CD4-positive, alpha-beta memory T cell (primary cell): ENCODE measurements at regions not wholly inside any gene's neighbourhood (a gene's known extent, or its start where the extent isn't known, plus 50 kb on each side); places are given as distances from the start of the nearest gene placed in this dataset.

Experiments
- CTCF ChIA-PET: fragments of 350-600 bp; sonication (Branson Sonifier 250); formaldehyde crosslinking; loops from one replicate; lab custom pipeline; 2021; ENCODE audit warnings: inconsistent platforms; ENCODE audit not compliant: partially characterized antibody; lab: Charles Lee
- POLR2A ChIA-PET: fragments of 350-600 bp; sonication (Branson Sonifier 250); formaldehyde crosslinking; loops from one replicate; lab custom pipeline; 2021; ENCODE audit not compliant: partially characterized antibody; lab: Charles Lee
- DNase-seq, 5 donors: peaks; one replicate each; pipeline versions ENCODE4 v3.0.0 to v3.0.0-alpha.2; 2020 to 2022; ENCODE audit warnings: mixed read lengths in 1 of 5
- H3K27ac ChIP-seq: one replicate; pipeline ENCODE4 v1.7.0; 2013; ENCODE audit warnings: low read depth, low read length
- H3K27me3 ChIP-seq: 2 replicates; pipeline ENCODE4 v1.7.0; 2013; ENCODE audit warnings: mild to moderate bottlenecking, low read length, moderate library complexity; ENCODE audit not compliant: insufficient read depth
- H3K36me3 ChIP-seq: 2 replicates; pipeline ENCODE4 v1.7.0; 2013; ENCODE audit warnings: mild to moderate bottlenecking, low read length, moderate library complexity; ENCODE audit not compliant: insufficient read depth
- H3K4me1 ChIP-seq: 2 replicates; pipeline ENCODE4 v1.7.0; 2013; ENCODE audit warnings: mild to moderate bottlenecking, low read length, moderate library complexity; ENCODE audit not compliant: insufficient read depth
- H3K4me3 ChIP-seq, 2 donors: one replicate each; pipeline ENCODE4 v1.7.0; 2013; ENCODE audit warnings: low read length in 2 of 2, mild to moderate bottlenecking in 1 of 2
- H3K9me3 ChIP-seq, 2 donors: one replicate each; pipeline ENCODE4 v1.7.0; 2013; ENCODE audit warnings: low read length in 2 of 2, control low read depth in 1 of 2; ENCODE audit not compliant: control insufficient read depth in 1 of 2
- H3K27ac Mint-ChIP-seq, 7 donors: one replicate each; pipeline ENCODE4 v1.8.0; 2020 to 2021; ENCODE audit warnings: mixed read lengths in 7 of 7, mild to moderate bottlenecking in 6 of 7, inconsistent platforms in 3 of 7, moderate library complexity in 3 of 7
- H3K27me3 Mint-ChIP-seq, 2 donors: one replicate each; pipeline ENCODE4 v1.8.0; 2020 to 2021; ENCODE audit warnings: mixed read lengths in 2 of 2
- H3K36me3 Mint-ChIP-seq, 2 donors: one replicate each; pipeline ENCODE4 v1.8.0; 2020 to 2021; ENCODE audit warnings: mixed read lengths in 2 of 2, inconsistent platforms in 1 of 2, mild to moderate bottlenecking in 1 of 2
- H3K4me1 Mint-ChIP-seq, 4 donors: one replicate each; pipeline ENCODE4 v1.8.0; 2020 to 2021; ENCODE audit warnings: mixed read lengths in 4 of 4, mild to moderate bottlenecking in 1 of 4
- H3K4me3 Mint-ChIP-seq, 8 donors: one replicate each; pipeline ENCODE4 v1.8.0; 2020 to 2021; ENCODE audit warnings: mixed read lengths in 8 of 8, mild to moderate bottlenecking in 7 of 8, moderate library complexity in 6 of 8, inconsistent platforms in 3 of 8
- H3K9me3 Mint-ChIP-seq, 8 donors: one replicate each; pipeline ENCODE4 v1.8.0; 2020 to 2021; ENCODE audit warnings: mixed read lengths in 8 of 8, mild to moderate bottlenecking in 5 of 8, inconsistent platforms in 3 of 8, moderate library complexity in 1 of 8
- intact Hi-C: fragments of 100-400 bp; cut with micrococcal nuclease; formaldehyde crosslinking; loops from one replicate; pipeline ENCODE4 v1.15.1; 2023

DNA sequence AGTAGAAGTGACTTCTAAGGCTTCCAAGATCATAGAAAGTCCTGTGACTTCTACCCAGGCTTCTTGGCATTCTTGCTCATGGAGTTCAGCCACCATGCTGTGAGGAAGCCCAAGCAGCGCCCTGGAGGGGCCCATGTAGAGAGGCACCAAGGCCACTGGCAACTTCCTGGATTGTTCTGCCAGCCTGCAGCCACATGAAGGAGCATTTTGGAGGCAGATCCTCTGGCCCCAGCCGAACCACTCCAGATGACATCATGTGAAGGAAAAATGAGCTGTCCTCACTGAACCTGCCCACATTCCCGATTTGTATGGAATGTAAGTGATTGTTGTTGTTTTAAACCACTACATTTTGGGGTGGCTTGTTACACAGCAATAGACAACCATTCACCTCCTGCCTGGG, 51.5 kb upstream of the MNX1 start:
- H3K9me3 ChIP-seq, result peaks cover 0 to 7% of the 10 kb centered on the region in 2 donors
- Mint-ChIP-seq H3K27me3 (peaks cover 21 to 30% of the 10 kb centered on the region in 2 donors), H3K4me1 (no peaks in the 10 kb centered on the region), H3K4me3 (no peak overlapping the region), H3K9me3 (peaks cover under 1 to 49% (median 21%) of the 10 kb centered on the region in 8 donors), H3K36me3 (peaks cover 3 to 5% of the 10 kb centered on the region in 2 donors), H3K27ac (no peak overlapping the region)
- DNase-seq, result no peak
- H3K36me3 ChIP-seq, result no peaks in the 10 kb centered on the region
- H3K4me3 ChIP-seq, result no peak overlapping the region
- no peaks in the 10 kb centered on the region for H3K27me3 ChIP-seq
- ChIA-PET POLR2A (no interaction called here), CTCF (no interaction called here)
- no peaks in the 10 kb centered on the region for H3K4me1 ChIP-seq
- intact Hi-C loops, result no loop called here
- H3K27ac ChIP-seq, result no peak overlapping the region

DNA sequence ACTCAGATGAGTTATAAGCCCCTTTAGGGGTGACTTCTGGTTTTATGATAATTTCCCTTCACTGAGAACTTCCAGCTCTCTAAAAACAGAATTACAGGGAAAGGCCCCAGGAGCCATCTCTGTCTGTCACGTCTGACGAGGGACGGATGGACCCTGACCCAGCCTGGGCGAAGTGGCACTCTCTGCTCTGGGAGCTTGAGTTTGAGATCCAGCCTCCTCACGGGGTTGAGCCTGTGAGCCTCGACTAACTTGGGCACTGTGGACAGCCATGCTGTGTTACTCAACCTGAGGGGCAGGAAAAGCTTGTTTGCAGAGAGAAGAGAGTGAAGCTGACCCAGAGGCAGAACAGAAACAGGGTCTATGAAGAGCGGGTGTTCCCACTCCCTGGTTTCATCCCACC, 54.6 kb upstream of the MNX1 start:
- H3K9me3 Mint-ChIP-seq, result peaks cover 3 to 55% (median 22%) of the 10 kb centered on the region in 8 donors
- H3K27ac ChIP-seq, result no peak overlapping the region
- peaks cover 25% of the 10 kb centered on the region in 2 donors for H3K27me3 Mint-ChIP-seq
- H3K36me3 Mint-ChIP-seq, result peaks cover 3 to 5% of the 10 kb centered on the region in 2 donors
- no peak overlapping the region for H3K4me3 ChIP-seq
- no peaks in the 10 kb centered on the region for H3K27me3 ChIP-seq
- CTCF ChIA-PET, result no interaction called here
- H3K4me1 Mint-ChIP-seq, result no peaks in the 10 kb centered on the region
- H3K27ac Mint-ChIP-seq, result no peak overlapping the region
- H3K36me3 ChIP-seq, result no peaks in the 10 kb centered on the region
- intact Hi-C loops, result no loop called here
- POLR2A ChIA-PET, result no interaction called here
- DNase-seq, result no peak
- H3K4me3 Mint-ChIP-seq, result no peak overlapping the region
- H3K4me1 ChIP-seq, result no peaks in the 10 kb centered on the region
- peaks cover 0 to 7% of the 10 kb centered on the region in 2 donors for H3K9me3 ChIP-seq

DNA sequence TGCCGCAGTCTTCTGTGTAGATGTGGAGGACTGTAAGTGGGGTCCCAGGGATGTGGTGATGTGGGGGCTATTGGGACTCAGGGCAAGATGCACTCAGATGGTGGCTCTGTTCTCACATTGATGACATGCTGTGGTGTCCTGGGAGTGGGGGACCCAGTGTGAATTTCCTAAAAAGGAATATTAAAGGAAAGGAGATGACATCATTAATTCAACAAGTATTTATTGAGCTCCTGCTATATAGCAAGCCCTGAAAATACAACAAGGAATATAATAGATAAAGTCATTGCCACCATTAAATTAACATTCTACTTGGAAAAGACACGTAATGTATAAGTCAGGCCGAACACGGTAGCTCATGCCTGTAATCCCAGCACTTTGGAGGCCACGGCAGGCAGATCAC, 61.9 kb upstream of the MNX1 start:
- intact Hi-C loops, result no loop called here
- H3K4me3 ChIP-seq, result no peak overlapping the region
- Mint-ChIP-seq H3K27me3 (peaks cover 35 to 37% of the 10 kb centered on the region in 2 donors), H3K27ac (no peak overlapping the region), H3K4me3 (no peak overlapping the region), H3K4me1 (no peaks in the 10 kb centered on the region), H3K36me3 (no peaks in the 10 kb centered on the region), H3K9me3 (peaks cover 0 to 15% (median 9%) of the 10 kb centered on the region in 8 donors)
- ChIA-PET CTCF (no interaction called here), POLR2A (no interaction called here)
- no peaks in the 10 kb centered on the region for H3K27me3 ChIP-seq
- H3K27ac ChIP-seq, result no peak overlapping the region
- no peaks in the 10 kb centered on the region for H3K4me1 ChIP-seq
- H3K36me3 ChIP-seq, result no peaks in the 10 kb centered on the region
- no peak for DNase-seq
- H3K9me3 ChIP-seq, result no peaks in the 10 kb centered on the region

- Mint-ChIP-seq H3K9me3 (peaks cover 0 to 14% (median 8%) of the 10 kb centered on the region in 8 donors), H3K36me3 (no peaks in the 10 kb centered on the region), H3K4me3 (no peak overlapping the region), H3K4me1 (no peaks in the 10 kb centered on the region), H3K27me3 (peaks cover 36 to 40% of the 10 kb centered on the region in 2 donors), H3K27ac (no peak overlapping the region)
- ChIA-PET POLR2A (no interaction called here), CTCF (no interaction called here)
- Histone ChIP-seq H3K27ac (no peak overlapping the region), H3K4me1 (no peaks in the 10 kb centered on the region), H3K9me3 (no peaks in the 10 kb centered on the region), H3K36me3 (no peaks in the 10 kb centered on the region), H3K4me3 (no peak overlapping the region), H3K27me3 (no peaks in the 10 kb centered on the region)
- DNase-seq, result no peak
- intact Hi-C loops, result no loop called here
These were observed 62.9 kb upstream of the MNX1 start for GRCh38 chr7:157073335-157073734.

DNA sequence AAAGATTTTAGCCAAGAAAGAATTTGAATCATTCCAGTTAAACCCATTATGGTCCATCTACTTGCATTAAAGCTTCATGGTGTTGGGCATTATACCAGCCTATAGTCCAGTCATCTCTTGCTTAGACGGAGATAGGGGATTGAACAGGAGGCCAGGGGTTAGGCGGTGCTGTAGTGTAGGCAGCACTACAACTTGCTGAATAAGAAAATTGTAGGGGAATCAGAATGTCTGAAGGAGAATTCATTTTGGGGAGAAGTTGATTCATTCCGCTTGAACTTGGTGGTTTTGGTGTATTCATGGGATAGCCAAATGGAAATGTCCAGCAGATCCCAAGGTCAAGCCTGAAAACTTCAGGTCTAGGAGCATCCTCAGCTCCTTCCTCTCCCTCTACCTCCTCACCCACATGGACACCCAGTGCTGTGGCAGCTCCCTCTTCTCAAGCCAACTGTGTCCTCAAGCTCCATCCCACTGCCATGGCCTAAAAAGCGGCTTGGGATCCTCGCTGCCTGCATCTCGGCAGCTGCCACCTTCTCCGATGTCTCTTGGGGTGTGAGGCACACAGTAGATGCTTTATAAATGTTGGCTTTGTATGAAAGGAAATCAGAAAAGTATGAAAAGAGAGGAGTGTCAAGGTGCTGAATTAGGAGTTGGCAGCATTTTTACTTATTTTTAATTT, 63.6 kb upstream of the MNX1 start:
- H3K4me3 ChIP-seq, result no peak overlapping the region
- H3K4me1 Mint-ChIP-seq, result no peaks in the 10 kb centered on the region
- no peak for DNase-seq
- H3K36me3 ChIP-seq, result no peaks in the 10 kb centered on the region
- no peak overlapping the region for H3K4me3 Mint-ChIP-seq
- no peak overlapping the region for H3K27ac ChIP-seq
- no peaks in the 10 kb centered on the region for H3K36me3 Mint-ChIP-seq
- intact Hi-C loops, result no loop called here
- no peaks in the 10 kb centered on the region for H3K4me1 ChIP-seq
- H3K27me3 ChIP-seq, result no peaks in the 10 kb centered on the region
- H3K27me3 Mint-ChIP-seq, result peaks cover 40 to 45% of the 10 kb centered on the region in 2 donors
- ChIA-PET POLR2A (no interaction called here), CTCF (no interaction called here)
- H3K9me3 Mint-ChIP-seq, result peaks cover 0 to 14% (median 7%) of the 10 kb centered on the region in 8 donors
- no peaks in the 10 kb centered on the region for H3K9me3 ChIP-seq
- H3K27ac Mint-ChIP-seq, result no peak overlapping the region

GRCh38 chr7:157076466-157076865, 62.3 kb upstream of the UBE3C start:
- Histone ChIP-seq H3K4me3 (no peak overlapping the region), H3K36me3 (no peaks in the 10 kb centered on the region), H3K27ac (no peak overlapping the region), H3K4me1 (no peaks in the 10 kb centered on the region), H3K27me3 (peaks cover 5% of the 10 kb centered on the region), H3K9me3 (no peaks in the 10 kb centered on the region)
- H3K27me3 Mint-ChIP-seq, result peaks cover 42 to 44% of the 10 kb centered on the region in 2 donors
- H3K27ac Mint-ChIP-seq, result no peak overlapping the region
- ChIA-PET CTCF (no interaction called here), POLR2A (no interaction called here)
- H3K4me3 Mint-ChIP-seq, result no peak overlapping the region
- H3K4me1 Mint-ChIP-seq, result no peaks in the 10 kb centered on the region
- intact Hi-C loops, result no loop called here
- H3K9me3 Mint-ChIP-seq, result peaks cover 0 to 9% (median 5%) of the 10 kb centered on the region in 8 donors
- DNase-seq, result no peak
- H3K36me3 Mint-ChIP-seq, result no peaks in the 10 kb centered on the region

GRCh38 chr7:157077021-157077420, 61.7 kb upstream of the UBE3C start:
- H3K4me1 Mint-ChIP-seq, result no peaks in the 10 kb centered on the region
- no peak overlapping the region for H3K4me3 ChIP-seq
- no peaks in the 10 kb centered on the region for H3K36me3 Mint-ChIP-seq
- no peak overlapping the region for H3K27ac ChIP-seq
- H3K9me3 Mint-ChIP-seq, result peaks cover 0 to 10% (median 2%) of the 10 kb centered on the region in 8 donors
- no peak overlapping the region for H3K27ac Mint-ChIP-seq
- no peaks in the 10 kb centered on the region for H3K9me3 ChIP-seq
- intact Hi-C loops, result no loop called here
- CTCF ChIA-PET, result no interaction called here
- DNase-seq, result no peak
- H3K4me3 Mint-ChIP-seq, result no peak overlapping the region
- H3K36me3 ChIP-seq, result no peaks in the 10 kb centered on the region
- H3K4me1 ChIP-seq, result no peaks in the 10 kb centered on the region
- H3K27me3 Mint-ChIP-seq, result peaks cover 37 to 42% of the 10 kb centered on the region in 2 donors
- H3K27me3 ChIP-seq, result peaks cover 5% of the 10 kb centered on the region
- POLR2A ChIA-PET, result no interaction called here
